Spleen (tissue), 7 donors: ENCODE measurements at regions not wholly inside any gene's neighbourhood (a gene's known extent, or its start where the extent isn't known, plus 50 kb on each side); places are given as distances from the start of the nearest gene placed in this dataset.

Experiments used
- POLR2AphosphoS5 ChIP-seq, 3 donors: sonication (generic); formaldehyde crosslinking; IDR thresholded peaks; one replicate each; pipeline ENCODE4 v1.5.1; 2017; ENCODE audit warnings: antibody characterized with exemption in 3 of 3
- TF ChIP-seq, protein P1 (sequence below), 11 experiments: fragments of 200-600 bp in 7 of 11; fragments of 450-650 bp in 4 of 11; sonication (generic) in 4 of 11; IDR thresholded peaks in 8 of 11; conservative IDR thresholded peaks in 3 of 11; 1 replicate in 7 of 11; 2 replicates in 4 of 11; pipeline versions ENCODE4 v1.4.0 to v1.8.0; 2016 to 2021; ENCODE audit warnings: antibody characterized with exemption in 11 of 11, inconsistent platforms in 4 of 11, mild to moderate bottlenecking in 1 of 11
- donor health status: DM: no; HTN: no; CAD: no; lungs with moderate emphysema.
- donor health status: DM: no; HTN: no; CAD: no.
- donor health status: DM: no; HTN: no; CAD: no.

DNA sequence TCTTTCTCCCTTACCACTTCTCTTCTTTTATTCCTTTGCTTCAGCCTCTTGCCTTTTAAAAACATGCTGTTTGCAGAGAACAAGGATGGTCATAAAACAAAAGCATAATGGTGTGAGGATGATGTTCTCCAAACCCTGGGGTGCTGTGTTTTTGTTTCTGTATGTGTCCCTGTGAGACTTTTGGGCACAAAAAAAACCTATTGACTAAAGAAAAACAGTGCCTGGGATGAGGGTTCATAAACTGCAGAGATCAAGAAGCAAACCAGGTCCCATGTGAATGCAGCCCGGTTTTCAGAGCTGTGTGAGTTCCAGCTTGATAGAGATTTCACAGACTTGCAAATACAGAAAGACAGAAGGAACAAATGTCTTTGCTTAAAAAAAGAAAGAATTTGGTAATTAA lies 148.6 kb upstream of the CPSF6 start:
- TF ChIP-seq, protein P1, sequence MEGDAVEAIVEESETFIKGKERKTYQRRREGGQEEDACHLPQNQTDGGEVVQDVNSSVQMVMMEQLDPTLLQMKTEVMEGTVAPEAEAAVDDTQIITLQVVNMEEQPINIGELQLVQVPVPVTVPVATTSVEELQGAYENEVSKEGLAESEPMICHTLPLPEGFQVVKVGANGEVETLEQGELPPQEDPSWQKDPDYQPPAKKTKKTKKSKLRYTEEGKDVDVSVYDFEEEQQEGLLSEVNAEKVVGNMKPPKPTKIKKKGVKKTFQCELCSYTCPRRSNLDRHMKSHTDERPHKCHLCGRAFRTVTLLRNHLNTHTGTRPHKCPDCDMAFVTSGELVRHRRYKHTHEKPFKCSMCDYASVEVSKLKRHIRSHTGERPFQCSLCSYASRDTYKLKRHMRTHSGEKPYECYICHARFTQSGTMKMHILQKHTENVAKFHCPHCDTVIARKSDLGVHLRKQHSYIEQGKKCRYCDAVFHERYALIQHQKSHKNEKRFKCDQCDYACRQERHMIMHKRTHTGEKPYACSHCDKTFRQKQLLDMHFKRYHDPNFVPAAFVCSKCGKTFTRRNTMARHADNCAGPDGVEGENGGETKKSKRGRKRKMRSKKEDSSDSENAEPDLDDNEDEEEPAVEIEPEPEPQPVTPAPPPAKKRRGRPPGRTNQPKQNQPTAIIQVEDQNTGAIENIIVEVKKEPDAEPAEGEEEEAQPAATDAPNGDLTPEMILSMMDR (IDR thresholded peaks at IDR 0.05 in 8 of 11, conservative IDR thresholded peaks at IDR 0.05 in 3 of 11), result no peak
- TF ChIP-seq POLR2AphosphoS5 (IDR thresholded peaks at IDR 0.05), result no peak
